ENCODE measurements at regions not wholly inside any gene's neighbourhood (a gene's known extent, or its start where the extent isn't known, plus 50 kb on each side); places are given as distances from the start of the nearest gene placed in this dataset.
"Not testable (repeated sequence)": the region's sequence is repeated elsewhere in the genome, so short reads cannot be mapped to it uniquely, and the experiment has no call there.

- peak; percentile 42 for DNase-seq
Measured at GRCh38 chrX:138923805-138924204, 212.3 kb upstream of the FGF13 start.

- no peak for DNase-seq
Measured at GRCh38 chrX:138921031-138921430, 209.5 kb upstream of the FGF13 start.

DNA sequence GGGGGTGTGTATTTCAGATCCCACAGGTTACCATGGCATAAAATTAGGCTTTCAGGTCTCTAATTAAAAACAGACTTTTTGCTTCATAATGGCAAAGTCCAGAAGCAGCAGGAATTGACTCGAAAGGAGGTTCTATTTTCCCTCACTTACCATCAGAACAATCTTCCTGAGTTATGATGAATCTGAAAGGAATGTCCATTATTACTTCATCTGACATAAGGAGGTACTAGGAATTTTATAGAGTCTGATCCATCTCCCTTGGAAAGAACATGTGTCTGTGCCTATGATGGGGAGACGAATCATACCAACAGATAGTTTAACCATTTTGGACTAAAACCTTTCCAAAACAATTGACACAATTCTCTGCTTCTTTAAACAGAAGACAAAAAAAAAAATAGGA, 206.3 kb upstream of the FGF13 start:
- DNase-seq, result no peak

GRCh38 chrX:138914767-138915166, 203.2 kb upstream of the FGF13 start:
- no peak for DNase-seq

DNA sequence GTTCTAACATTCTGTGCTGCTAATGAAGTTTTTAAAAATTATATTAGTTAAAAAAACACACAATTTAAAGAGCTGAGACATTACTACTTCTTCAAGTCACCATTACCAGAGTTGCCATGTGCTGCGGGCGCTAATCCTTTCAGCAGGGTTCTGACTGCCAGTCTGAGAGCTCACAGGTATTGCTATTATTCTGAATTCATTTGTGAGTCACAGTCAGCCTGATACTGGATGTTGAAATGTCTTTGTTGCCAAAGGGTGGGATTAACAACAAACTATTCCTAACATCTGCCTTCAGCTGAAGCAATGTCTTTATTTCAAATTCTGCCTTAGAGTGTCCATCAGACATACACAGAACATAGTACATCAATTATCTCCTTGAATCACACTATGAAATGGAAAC, 197.1 kb upstream of the FGF13 start:
- no peak for DNase-seq

- DNase-seq, result no peak
Measured at GRCh38 chrX:138897621-138898492, 186.3 kb upstream of the FGF13 start.

DNA sequence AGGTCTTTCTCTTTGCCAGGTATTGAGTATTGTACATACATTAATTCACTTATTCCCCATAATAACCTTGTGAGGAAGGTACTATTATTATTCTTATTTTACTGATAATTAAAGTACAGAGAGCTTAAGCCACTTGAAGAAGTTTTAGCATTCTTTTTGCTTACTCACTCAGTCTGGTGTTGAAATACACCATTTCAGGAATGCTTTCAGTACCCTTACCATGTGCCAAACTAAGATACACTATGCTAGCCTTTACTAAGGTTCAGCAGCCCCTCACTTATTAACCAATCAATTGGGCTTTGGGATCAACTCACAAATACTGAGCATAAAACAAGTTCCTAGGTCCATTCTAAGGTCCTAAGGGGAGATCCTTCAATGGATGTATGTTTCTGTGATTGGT, 179.0 kb upstream of the FGF13 start:
- DNase-seq, result no peak

GRCh38 chrX:138889149-138889548, 177.6 kb upstream of the FGF13 start:
- DNase-seq, result no peak

- DNase-seq, result no peak
Measured at GRCh38 chrX:138886769-138887168, 175.3 kb upstream of the FGF13 start.

DNA sequence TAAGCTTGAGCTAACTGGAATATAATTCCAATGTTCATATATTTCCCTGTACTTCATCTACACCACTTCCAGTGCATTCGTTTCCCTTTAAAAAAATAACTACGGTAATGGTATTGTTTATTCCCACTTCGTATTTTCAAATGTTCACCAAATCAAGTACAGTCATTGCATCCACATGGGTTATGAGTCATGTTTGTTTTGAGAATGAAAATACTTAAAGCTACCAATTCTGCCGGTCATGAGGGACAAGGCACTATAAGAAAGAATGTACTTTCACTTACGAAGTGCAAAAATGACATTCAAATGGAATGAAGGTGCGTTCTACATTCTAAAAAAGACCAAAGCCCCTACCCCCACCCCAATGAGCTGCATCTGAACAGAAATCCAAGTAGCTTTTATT, 174.4 kb upstream of the FGF13 start:
- no peak for DNase-seq

DNA sequence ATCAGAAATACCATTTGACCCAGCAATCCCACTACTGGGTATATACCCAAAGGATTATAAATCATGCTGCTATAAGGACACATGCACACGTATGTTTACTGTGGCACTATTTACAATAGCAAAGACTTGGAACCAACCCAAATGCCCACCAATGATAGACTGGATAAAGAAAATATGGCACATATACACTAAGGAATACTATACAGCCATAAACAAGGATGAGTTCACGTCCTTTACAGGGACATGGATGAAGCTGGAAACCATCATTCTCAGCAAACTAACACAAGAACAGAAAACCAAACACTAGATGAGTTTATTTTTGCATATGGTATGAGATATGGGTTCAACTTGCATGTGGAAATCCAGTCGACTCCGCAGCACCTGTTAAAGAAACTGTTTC, 168.8 kb upstream of the FGF13 start:
- DNase-seq, result not testable (repeated sequence)

DNA sequence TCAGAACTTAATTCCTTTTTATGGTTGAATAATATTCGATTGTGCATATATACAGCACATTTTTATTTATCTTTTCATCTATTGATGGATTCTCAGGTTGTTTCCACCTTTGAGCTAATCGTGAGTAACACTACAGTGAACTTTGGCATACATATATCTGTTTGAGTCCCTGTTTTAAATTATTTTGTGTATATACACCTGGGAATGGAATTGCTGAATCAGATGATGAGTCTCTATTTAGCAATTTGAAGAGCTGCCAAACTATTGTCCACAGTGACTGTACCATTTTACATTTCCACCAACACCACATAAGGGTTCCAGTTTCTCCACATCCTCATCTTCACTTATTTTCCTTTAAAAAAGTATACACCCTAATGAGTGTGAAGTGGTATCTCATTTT, 166.2 kb upstream of the FGF13 start:
- no peak for DNase-seq

DNA sequence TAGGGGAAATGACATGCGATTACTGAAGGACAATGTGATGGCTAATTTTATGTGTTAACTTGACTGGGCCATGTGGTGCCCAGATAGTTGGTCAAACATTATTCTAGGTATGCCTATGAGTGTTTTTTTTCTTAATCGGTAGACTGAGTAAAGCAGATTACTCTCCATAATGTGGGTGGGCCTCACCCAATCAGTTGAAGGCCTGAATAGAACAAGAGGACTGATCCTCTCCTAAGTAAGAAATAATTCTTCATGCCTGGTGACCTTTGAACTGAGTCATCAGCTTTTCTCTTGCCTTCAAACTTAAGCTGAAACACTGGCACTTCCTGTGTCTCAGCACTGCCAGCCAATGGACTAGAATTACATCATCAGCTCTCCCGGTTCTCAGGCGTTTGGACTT, 164.0 kb upstream of the FGF13 start:
- DNase-seq, result peak; percentile 17

- peak; percentile 5 for DNase-seq
Measured at GRCh38 chrX:138874271-138874935, 162.9 kb upstream of the FGF13 start.

DNA sequence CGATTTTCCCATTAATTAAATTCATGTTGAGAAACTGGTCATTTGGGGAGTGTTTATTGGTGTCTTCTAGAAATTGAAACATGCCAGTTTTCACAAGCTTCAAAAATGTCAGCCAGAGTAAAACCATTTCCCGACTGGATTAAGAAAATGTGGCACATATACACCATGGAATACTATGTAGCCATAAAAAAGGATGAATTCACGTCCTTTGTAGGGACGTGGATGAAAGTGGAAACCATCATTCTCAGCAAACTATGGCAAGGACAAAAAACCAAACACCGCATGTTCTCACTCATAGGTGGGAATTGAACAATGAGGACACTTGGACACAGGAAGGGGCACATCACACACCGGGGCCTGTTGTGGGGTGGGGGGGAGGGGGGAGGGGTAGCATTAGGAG, 162.1 kb upstream of the FGF13 start:
- DNase-seq, result not testable (repeated sequence)

- DNase-seq, result no peak
Measured at GRCh38 chrX:138872537-138872936, 161.0 kb upstream of the FGF13 start.

GRCh38 chrX:138871739-138872138, 160.2 kb upstream of the FGF13 start:
- no peak for DNase-seq

GRCh38 chrX:138866643-138867042, 155.1 kb upstream of the FGF13 start:
- no peak for DNase-seq

DNA sequence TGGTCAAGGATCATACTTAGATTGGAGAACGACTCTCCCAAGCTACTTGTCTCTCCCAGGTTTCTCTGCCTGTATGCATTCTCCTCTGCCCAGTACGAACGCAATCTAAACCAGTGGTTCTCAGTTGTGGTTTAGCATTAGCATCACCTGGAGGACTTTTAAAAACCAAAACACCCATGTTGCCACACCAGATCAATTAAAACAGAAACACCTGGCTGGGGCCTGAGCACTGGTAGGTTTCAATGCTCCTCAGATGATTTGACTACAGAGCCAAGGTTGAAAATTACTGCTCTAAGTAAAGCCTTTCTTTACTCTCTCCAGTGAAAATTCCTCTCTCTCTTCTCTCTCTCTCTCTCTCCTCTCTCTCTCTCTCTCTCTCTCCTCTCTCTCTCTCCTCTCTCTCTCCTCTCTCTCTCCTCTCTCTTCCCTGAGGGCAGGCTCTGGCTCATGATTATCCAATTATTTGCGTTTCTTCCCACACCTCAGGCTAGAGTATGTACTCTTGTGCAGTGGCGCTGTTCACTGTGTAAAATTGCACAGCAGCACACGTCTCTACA, 153.7 kb upstream of the FGF13 start:
- no peak for DNase-seq

DNA sequence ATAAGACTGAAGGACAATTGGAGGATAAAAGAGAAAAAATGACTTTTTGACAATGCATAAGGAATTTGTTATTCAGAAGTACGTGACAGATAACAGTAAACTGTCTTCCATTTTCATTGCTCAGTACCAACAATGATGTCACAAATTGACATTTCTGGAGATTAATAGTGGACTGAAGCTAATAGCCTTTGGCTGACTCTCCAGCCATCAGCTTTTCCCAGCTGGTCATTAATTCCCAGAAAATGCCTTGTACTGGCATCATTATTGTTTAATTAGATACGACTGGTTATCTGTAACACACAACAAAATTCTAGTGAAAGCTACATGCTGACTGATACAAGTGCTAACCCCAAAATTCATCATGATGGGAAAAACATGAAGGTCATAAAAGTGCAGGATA, 147.9 kb upstream of the FGF13 start:
- no peak for DNase-seq

DNA sequence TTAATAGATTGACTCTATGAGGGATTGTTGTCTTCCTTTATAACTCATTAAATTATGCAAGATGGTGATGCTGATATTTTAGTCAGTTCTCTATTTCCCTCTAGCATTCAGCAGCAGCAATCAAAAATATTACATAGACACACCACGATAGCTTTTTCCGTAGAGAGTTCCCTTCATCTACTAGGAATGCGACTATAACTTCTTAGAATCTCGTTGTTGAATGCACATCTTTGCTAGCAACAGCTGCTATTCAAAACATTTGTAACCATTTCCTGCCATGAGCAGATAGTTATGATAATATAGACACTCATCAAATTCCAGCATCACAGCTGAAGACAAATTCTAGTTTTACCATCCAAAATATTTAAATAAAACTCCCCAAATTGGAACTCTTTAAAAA, 147.4 kb upstream of the FGF13 start:
- DNase-seq, result no peak

DNA sequence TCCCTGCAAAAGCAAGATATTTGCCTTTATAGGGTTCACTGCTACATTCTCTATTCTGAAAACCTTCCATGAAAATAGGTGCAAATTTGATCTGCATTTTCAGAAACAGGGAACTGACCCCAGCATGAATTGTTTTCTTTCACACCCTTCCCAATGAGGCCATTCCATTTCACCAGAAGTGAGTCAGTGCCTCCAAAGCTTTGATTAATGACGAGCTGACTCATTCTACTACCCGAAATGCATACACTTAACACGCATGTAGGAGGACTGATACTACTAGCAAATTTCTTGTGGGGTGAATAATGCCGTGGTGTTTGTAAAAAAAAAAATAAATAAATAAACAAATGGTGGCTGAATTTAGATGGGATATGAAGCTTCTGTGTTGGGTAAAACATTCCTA, 146.9 kb upstream of the FGF13 start:
- DNase-seq, result peak; percentile 53

GRCh38 chrX:138856881-138857604, 145.5 kb upstream of the FGF13 start:
- no peak for DNase-seq

DNA sequence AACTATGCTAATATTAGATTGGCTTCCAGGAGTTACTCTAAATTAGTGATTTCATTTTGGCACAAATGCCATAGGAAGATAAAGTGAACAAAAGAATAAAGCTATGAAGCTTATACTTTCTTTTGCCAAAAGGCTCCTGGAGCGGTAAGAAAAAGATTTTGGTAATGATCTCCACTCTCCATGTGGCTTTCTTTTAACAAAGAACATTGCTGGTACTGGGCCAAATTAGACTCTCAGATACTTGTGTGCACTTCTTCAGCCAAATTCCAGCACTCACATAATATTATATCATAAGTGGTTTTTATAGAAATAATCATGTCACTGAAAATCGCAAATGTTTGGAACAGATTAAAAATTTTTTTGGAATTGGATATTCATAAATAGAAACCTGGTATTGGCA, 142.4 kb upstream of the FGF13 start:
- no peak for DNase-seq
